Stimulated activated CD4-positive, alpha-beta T cell treated with anti-CD3 and anti-CD28 coated beads, Interleukin-15, amount 100 ng/mL, for 24 hours (primary cell): ENCODE measurements at regions not wholly inside any gene's neighbourhood (a gene's known extent, or its start where the extent isn't known, plus 50 kb on each side); places are given as distances from the start of the nearest gene placed in this dataset.
"Not testable (repeated sequence)": the region's sequence is repeated elsewhere in the genome, so short reads cannot be mapped to it uniquely, and the experiment has no call there.

ENCODE experiments used
- DNase-seq: peaks from one replicate; pipeline ENCODE4 v3.0.0-alpha.2; 2020

- no peak for DNase-seq
These were observed 1405.5 kb downstream of the SLITRK5 start for GRCh38 chr13:89076622-89077021.

DNA sequence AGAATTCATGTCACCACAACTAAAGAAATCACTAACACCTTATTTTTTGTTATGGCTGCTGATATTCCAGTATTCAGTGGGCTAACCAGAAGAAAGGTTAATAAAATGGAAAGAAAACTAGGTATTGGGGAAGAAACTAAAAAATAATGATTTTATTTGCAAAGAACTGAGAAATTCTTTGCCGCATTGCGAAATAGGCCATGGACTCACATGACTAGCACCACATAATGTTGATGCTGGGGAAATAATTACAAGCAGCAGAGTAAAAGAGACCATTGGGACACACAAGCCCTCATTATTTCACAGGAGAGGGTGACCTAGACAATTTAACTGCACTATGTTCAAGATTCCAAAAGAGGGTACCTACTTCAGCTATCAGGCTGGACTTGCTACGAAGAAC is 1411.5 kb downstream of the SLITRK5 start:
- DNase-seq: no peak

- not testable (repeated sequence) for DNase-seq
These were observed 1416.9 kb downstream of the SLITRK5 start for GRCh38 chr13:89088107-89088506.

DNA sequence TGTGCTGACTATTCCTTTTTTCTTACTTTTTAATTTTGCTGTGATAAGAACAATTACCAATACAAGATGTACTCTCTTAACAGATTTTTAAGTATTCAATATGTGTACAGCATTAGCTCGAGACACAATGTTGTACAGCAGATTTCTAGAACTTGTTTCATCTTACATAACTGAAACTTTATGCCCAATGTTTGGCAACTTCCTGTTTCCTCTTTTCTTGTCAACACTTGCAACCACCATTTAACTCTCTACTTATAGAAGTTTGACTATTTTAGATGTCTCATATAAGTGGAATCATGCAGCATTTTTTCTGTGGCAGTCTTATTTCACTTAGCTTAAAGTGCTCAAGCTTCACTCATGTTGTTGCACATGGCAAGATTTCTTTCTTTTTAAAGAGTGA is 1426.8 kb downstream of the SLITRK5 start:
- DNase-seq: no peak

DNA sequence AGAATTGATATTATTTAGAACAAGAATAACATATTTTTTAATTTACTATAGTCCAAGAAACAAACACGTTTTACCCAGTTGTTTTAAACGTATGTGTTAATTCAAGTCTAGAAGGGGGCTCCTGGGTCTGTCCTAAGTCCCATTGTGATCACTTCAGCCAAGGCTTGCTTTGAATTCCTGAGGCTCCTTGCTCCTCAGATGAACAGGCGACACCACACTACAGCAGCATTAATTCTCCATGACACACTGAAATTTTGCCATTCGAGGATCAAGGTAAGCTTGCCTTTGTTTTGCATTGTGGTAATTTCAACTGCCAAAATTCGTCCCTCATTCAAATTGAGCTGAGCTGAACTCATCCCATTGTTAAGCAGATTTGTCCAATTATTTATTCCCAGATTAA is 1442.6 kb downstream of the SLITRK5 start:
- no peak for DNase-seq

DNA sequence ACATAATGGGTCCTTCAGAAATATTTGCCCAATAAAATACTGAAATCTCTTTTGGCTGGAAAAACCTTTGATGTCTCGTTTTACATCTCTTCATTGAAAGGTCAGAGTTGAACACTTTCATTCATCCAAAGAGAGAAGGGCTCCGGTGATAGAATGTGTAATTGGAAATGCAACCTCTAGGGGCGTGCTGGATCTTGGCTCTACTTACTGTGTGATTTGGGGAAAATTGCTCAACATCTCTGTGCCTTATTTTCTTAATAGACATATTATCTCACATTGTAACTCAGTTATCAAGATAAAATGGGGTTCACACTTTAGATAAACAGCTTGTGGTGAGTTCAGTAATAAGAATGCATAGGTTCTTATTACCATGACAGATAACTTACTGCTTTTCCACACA is 1444.1 kb downstream of the SLITRK5 start:
- no peak for DNase-seq

GRCh38 chr13:89136678-89137077 is 1465.5 kb downstream of the SLITRK5 start:
- no peak for DNase-seq

GRCh38 chr13:89150362-89150761 is 1479.2 kb downstream of the SLITRK5 start:
- DNase-seq: no peak

- no peak for DNase-seq
These were observed 1482.8 kb downstream of the SLITRK5 start for GRCh38 chr13:89153941-89154340.

DNA sequence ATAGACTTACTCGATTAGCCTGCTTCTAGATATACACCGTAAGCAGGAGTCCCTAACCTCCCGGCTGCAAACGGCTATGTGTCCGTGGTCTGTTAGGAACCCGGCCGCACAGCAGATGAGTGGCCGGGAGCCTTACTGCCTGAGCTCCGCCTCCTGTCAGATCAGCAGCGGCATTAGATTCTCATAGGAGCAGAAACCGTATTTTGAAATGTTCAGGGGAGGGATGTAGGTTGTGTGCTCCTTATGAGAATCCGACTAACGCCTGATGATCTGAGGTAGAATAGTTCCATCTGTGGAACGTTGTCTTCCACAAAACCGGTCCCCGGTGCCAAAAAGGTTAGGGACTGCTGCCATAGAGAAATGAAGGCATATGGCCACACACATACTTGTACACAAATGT is 1491.9 kb downstream of the SLITRK5 start:
- no peak for DNase-seq

DNA sequence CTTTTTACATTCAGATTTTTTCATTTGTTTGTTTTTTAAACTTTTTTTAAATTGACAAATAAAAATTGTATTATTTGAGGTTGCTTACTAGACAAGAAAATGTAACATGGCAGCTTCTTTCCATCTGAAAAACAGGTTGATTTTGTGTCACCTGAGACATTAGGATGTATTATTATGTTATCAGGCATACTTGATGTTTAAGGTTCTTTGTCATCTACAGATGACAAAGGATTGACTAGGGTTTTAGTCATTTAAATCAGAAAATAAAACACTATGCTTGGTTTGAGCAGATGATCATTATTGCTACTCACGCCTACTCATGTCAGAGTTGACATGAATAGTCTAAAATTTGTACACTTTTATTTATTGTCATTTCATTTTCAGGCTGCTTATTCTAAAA is 1494.5 kb downstream of the SLITRK5 start:
- DNase-seq: no peak

DNA sequence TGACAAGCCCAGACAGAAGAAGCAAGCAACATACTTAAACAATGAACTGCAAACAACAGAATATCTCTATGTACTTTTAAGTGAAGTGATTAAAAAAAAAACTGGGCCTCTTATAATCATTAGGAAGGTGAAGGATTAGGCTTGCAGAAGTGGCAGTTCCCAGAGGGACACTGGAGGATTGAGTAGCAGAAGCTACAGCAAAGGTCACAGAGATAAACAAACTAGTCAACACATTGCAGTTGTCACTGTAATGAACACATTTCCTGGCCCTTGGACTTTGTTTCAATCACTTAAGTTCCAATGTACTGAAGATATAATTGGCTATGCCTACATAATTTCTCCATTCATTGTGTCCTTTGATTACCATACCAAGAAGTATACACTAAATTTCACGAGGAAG is 1498.8 kb downstream of the SLITRK5 start:
- DNase-seq: no peak

DNA sequence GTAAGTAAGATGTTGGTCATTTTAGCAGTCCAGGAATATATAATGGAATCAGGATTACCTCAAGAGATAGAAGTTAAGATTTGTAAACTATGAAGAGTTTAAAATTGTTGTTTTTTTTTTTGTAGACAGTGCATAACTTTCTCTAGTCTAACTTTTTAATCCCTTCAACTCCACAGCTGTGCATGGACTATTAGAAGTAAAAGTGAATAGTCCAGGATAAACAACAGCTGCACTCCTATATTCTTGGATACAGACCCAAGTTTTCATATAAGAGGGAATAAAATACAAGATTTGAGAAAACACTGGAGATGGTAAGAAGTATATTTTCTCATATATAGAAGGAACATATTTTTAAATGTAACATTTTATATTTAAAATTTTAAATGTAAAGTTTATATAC is 1509.9 kb downstream of the SLITRK5 start:
- DNase-seq: no peak

DNA sequence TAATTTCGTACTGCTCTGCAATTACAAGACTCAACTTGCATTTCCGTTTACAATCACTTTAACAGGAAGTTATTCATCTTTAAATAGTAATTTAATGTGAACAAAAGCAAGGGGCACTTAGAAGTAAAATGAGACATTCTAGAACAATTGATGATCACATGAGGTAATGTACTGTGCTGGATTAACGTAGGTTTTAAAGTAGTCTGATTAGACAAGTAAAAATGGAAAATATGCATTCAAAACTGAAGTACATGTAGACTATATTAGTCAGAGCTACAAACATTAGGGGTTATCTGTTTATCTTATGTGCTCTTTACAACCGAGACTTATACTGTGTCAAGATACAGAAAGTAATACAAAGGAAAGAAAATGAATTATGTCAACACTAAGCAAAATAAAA is 1528.0 kb downstream of the SLITRK5 start:
- no peak for DNase-seq

DNA sequence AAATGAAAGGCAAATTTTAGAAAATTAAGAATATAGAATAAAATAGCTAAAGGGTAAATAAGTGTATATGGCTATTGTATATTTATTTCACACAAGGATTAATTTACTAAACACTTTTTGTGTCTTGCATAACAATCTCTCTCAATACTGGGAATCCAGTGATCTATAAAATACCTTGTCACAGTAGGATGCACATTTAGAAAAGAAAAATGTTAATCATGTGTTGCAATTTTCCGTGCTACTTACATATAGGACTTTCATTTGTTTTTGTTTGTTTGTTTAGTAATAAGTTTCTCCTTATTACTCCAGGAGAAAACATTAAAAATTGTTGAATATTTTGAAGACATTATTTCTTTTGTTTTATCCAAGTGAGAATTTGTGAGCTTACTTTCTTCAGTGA is 1533.3 kb downstream of the SLITRK5 start:
- no peak for DNase-seq

DNA sequence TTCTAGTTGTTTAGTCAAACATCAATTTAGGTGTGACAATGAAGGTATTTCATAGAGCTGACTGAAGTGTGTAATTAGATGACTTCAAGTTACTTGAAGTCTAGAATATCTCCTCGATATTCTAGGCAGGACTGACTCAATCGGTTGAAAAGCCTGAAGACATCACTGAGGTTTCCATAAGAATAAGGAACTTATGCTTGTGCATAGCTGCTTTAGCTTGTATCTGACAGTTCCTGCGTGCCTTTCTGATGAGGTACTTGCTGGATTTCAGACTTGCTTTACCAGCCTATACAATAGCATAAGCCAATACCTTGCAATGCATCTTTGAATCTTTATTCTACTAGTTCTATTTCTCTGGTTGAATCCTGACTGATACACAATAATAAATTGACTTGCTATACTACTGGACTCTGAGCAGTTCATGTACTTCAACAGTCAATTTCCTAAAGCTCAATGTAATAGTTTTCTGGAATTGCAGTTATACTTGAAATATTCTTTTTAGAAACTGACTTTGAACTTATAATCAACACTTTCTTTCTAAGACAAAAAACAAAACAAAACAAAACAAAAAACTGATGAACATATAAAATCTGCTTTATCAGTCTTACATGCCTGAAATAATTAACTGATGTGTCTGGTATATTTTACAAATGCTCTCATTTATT is 1534.8 kb downstream of the SLITRK5 start:
- no peak for DNase-seq

DNA sequence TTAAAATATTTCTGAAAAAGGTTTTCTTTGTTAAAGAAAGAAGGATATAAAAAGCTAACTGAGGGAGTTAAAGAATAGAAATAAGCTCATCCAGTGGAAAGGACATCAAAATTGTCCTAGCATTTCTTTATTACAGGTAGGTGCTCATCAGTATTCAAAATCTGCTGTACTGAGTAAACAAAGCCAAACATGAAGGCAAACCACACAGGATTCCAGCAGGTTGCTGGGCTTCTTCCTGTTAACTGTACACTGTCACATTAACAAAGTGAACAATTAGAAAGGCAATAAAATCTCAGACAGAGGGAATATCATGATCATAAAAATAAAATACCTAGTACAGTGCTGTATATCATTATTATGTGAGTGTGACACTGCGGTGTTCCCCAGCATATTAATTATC is 1541.0 kb downstream of the SLITRK5 start:
- no peak for DNase-seq

DNA sequence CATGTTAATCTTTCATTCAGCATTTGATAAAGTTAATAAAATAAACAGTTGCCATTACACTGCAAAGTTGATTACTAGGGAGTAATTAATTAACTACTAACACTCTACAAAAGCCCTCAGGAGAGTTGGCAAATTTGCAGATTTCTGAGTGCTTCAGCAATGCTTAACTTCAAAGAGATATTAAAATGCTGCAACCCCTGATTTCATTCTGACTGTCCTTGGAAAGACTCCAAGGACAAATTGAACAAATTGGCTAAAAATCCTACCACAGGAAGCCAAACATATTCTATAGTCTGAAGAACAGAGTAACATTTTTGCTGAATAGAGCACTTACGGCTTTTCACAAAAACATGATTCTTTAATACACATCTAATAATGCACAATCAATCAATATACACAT is 1543.0 kb downstream of the SLITRK5 start:
- no peak for DNase-seq

DNA sequence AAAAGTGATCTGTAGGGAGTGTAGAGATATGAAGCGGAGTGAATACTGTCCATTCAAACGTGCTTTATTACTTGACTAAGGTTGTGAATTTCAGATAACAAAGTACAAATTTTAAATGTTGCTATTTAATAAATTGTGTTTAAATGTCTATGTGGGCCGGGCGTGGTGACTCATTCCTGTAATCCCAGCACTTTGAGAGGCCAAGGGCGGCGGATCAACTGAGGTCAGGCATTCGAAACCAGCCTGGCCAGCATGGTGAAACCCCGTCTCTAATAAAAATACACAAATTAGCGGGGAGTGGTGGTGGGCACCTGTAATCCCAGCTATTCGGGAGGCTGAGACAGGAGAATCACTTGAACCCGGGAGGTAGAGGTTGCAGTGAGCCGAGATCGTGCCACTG is 1544.1 kb downstream of the SLITRK5 start:
- not testable (repeated sequence) for DNase-seq

GRCh38 chr13:89217813-89218212 is 1546.6 kb downstream of the SLITRK5 start:
- DNase-seq: no peak

DNA sequence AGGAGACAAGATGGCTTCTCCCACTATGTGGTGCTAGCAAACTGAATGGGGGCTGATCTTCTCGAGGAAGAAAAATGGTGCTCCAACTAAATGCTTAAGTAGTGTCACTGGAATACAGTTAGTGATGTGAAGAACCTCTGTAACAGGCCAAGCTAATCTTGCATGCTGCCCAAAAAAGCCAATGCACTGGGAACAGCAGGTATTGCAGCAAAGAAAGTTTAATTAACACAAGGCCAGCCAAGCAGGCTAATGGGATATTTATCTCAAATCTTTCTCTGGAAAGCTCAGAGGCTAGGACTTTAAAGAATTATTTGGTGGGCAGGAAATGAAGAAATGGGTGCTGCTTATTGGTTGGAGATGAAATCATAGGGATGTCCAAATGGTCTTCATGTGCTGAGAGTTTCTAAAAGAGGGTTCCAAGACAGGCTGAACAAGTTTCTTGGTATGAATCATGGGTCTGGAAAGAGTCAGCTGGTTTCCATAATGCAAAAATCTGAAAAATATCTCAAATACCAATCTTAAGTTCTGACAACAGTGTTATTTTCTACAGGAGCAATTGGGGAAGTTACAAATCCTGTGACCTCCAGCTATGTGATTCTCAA is 1550.5 kb downstream of the SLITRK5 start:
- no peak for DNase-seq

GRCh38 chr13:89227356-89227755 is 1556.2 kb downstream of the SLITRK5 start:
- DNase-seq: no peak

- no peak for DNase-seq
These were observed 1567.3 kb downstream of the SLITRK5 start for GRCh38 chr13:89238496-89238895.

- DNase-seq: no peak
These were observed 1568.4 kb downstream of the SLITRK5 start for GRCh38 chr13:89239361-89240127.
